Left lobe of liver (tissue), 2 donors: ENCODE measurements at regions not wholly inside any gene's neighbourhood (a gene's known extent, or its start where the extent isn't known, plus 50 kb on each side); places are given as distances from the start of the nearest gene placed in this dataset.
A peak's percentile ranks its signal among the peaks of the same experiment; 100 is the strongest.
"Not testable (repeated sequence)": the region's sequence is repeated elsewhere in the genome, so short reads cannot be mapped to it uniquely, and the experiment has no call there.

Source experiments
- ATAC-seq: fragments of 200-7000 bp; cut with Tn5 transposase; one replicate; pipeline ENCODE4 v1.9.1; 2020; ENCODE audit warnings: mild to moderate bottlenecking, moderate library complexity
- DNase-seq: peaks from one replicate; pipeline ENCODE4 v3.0.0-alpha.2; 2020; ENCODE audit warnings: low spot score
- donor health status: DM: no; HTN: no; CAD: no; lungs with moderate emphysema.
- donor health status: DM: no; HTN: yes; CAD: no.

DNA sequence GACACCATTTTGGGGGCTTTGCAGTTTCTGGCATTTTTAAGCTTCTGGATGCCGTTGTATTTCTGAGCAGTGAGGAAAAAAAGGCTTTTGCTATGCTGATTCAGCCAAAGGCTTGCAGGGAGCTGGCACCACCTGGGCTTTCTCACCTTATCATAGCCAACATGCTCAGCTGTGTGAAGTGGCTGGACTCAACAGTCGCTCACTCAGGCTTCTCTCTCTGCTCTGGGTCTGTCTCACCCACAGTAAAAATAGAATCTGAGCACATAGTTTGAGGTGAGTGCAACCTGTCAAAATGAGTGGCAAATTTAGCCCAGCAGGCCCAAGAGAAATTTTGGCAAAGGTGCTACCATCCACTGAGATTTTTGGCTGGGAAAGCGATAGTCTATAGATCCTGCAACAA is 59.5 kb upstream of the CDY1 start:
- not testable (repeated sequence) for DNase-seq, ATAC-seq

DNA sequence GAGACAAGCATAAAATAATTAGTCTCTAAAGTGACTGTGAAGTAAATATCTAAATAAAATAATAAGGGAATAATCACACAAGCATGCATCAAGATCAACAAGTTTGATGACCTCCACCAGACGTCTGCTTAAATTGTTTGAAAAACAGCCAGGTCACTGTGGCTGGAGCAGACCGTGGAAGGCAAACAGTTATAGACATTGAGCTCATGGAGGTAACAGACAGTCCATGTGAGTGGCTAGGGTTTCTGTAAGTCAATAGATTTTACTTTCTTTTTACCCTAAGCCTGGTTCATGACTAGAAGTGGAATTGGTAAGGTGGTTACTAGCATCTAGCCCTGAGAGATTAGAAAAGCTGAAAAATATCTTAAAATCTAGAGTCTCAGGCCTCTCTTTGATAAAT is 51.2 kb upstream of the CDY1 start:
- DNase-seq = not testable (repeated sequence)
- peak; percentile 71 for ATAC-seq
